Embryonic facial prominence (tissue), 1 donor: ENCODE measurements at regions not wholly inside any gene's neighbourhood (a gene's known extent, or its start where the extent isn't known, plus 50 kb on each side); places are given as distances from the start of the nearest gene placed in this dataset.
"Not testable (repeated sequence)": the region's sequence is repeated elsewhere in the genome, so short reads cannot be mapped to it uniquely, and the experiment has no call there.

Experiments used
- DNase-seq: peaks from one replicate; pipeline ENCODE4 v3.0.0-alpha.2; 2016; ENCODE audit errors: extremely low spot score

GRCh38 chr3:25945836-25946235 lies 155.9 kb downstream of the OXSM start:
- DNase-seq = no peak

- DNase-seq = no peak
Measured at GRCh38 chr3:25952133-25952532, 162.2 kb downstream of the OXSM start.

DNA sequence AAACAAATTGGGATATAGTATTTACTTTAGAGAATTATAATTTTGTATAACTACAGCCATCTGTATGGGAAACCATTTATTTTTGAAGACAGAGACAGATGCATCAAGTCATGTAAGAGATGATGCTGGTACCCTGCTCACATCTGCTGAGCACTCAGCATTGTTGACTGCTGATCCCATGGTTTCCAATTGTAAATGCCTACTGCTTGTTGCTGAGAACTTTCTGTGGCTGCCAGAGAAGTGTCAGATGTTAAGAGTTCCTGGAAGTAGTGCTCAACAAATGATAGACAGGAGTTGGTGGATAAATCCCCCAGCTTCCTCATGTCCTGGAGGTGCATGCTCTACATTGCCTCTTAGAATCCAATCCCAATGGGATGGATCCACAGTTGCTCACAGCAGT lies 167.1 kb downstream of the OXSM start:
- DNase-seq = no peak

DNA sequence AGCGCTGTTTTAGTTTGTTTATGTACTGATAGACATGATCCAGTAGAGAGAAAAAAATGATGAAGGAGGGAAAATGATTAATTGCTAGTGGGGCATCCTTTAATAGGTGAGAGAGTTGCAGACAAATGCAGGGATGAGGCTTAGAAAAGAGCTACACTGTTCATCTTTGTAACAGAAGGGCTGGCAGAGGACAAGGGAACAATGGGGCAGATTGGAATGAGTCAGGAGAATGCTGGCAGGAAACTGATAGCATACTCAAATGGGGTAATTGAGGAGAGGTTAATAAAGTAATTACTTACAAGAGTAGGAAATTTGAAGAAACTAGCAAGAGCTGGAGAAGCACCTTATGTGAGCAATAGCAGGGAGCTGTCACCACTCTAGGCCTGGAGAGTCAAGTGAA lies 170.9 kb downstream of the OXSM start:
- DNase-seq = no peak

- DNase-seq = no peak
Measured at GRCh38 chr3:25962255-25962654, 172.4 kb downstream of the OXSM start.

- DNase-seq = no peak
Measured at GRCh38 chr3:25964141-25964540, 174.3 kb downstream of the OXSM start.

DNA sequence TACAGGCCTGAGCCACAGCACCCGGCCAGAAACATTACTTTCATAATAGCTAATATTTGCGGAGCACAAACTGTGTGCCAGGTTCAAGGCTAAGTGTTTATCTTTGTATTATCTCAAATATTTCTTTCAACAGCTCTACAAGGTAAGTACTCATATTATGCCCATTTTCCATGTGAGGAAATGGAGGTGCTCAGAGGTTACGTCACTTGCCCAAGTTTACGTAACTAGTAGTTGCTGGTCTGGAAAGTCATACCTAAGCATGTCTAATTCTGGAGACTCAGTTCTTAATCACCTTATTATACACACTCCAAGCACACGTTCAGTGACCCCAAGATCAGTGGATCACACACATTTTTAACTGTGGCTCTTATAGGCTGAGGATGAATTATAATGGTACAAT lies 177.5 kb downstream of the OXSM start:
- DNase-seq = no peak

DNA sequence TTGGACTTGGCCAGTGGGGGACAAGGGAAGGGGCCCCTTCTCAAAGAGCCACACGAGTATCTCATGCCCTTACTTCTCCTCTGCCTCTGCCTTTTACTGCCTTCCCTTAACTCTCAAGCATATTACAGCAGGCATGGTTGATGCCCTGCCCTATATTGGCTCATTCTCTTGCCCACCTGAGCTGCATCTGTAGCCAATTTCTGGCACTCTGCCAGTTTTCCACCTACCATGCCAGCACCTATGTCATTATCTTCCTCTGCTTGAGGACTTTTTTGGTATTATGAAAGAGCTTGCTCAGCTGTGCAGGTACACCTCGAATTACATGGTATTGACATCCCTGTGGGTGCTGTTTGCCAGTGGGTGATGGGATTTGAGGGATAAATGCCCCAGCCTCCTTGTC lies 181.8 kb downstream of the OXSM start:
- DNase-seq = no peak

DNA sequence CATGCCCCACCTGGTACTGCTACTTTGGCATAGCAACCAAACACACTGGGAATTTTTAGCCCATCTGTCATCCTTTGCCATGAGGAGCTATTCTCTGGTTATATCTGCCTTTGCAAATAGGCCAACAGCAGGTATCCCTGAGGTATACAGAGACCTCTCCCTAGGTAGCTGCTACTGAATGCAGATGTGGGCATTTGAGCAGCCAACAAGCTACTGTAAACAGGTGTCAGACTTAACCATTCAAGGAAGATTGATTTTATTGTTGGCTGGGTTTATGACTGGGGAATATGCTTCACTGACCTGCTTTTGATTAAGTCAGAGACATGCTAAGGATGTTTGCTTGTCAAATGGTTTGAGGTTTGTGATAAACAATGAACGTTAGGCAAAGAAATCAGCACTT lies 183.2 kb downstream of the OXSM start:
- no peak for DNase-seq

- no peak for DNase-seq
Measured at GRCh38 chr3:25982756-25983155, 192.9 kb downstream of the OXSM start.

- no peak for DNase-seq
Measured at GRCh38 chr3:25985621-25986020, 195.7 kb downstream of the OXSM start.

GRCh38 chr3:25992606-25993005 lies 202.7 kb downstream of the OXSM start:
- DNase-seq = no peak

DNA sequence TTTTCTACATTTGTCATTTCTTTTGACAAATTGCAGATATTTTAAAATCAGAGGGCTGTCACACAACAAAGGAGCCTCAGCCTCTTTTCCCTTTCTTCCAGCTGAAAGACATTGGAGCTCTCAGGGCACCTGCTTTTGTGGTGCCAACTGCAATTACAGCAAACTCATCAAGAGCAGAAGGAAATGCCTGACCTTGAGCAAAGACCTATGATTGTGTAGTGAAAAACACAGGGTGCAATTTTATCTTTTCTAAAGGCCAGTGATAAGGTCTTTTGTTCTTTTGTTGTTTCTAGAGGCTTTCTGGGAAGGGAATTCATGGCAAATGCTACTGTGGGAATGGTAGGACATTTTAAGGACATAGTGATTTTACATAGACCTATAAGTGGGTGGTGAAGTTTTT lies 214.3 kb downstream of the OXSM start:
- no peak for DNase-seq

GRCh38 chr3:26011276-26011675 lies 221.4 kb downstream of the OXSM start:
- DNase-seq = no peak

- DNase-seq = no peak
Measured at GRCh38 chr3:26012241-26012745, 222.4 kb downstream of the OXSM start.

DNA sequence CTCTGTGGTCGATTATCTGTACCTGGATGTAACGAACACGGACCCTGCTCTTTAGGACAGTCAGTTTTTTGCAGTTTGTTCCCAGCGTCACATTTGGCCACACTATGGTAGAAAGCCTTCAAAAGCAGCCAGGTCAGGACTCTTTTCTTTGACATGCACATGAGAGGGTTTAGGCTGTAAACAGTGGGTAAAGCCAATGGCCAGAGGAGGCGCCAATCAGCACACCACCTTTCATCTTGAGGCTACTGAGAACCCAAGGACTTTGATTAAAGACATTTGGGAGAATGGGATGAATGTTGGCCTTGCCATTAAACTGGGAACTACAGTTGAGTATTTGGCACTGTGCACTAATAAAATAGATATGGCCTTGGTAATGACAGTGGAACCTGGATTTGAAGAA lies 225.9 kb downstream of the OXSM start:
- no peak for DNase-seq

- DNase-seq = no peak
Measured at GRCh38 chr3:26018889-26019288, 229.0 kb downstream of the OXSM start.

DNA sequence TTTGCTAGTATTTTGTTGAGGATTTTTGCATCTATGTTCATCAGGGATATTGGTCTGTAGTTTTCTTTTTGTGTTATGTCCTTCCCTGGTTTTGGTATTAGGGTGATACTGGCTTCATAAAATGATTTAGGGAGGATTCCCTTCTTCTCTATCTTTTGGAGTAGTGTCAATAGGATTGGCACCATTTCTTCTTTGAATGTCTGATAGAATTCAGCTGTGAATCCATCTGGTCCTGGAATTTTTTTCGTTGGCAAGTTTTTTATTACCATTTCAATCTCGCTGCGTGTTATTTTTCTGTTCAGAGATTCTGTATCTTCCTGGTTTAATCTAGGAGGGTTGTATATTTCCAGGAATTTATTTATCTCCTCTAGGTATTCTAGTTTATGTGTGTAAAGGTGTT lies 234.3 kb downstream of the OXSM start:
- DNase-seq = not testable (repeated sequence)

DNA sequence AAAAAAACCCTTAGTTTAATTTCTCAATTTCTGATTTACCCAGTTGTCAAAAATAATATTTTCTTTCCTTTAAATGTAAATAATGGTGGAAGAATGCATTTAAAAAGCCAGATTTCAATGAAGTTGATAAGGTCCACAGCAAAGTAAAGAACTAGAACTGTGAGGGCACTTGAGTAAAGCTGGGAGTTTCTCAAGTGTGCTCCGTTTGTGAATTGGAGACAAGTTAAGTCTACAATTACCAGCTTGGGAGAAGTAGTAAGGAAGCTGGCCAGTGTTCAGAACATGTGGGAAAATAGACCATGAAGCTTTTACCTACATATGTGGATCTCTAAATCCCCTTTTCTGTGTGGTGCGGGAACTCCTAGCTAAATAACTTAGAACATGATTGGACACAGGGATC lies 239.4 kb downstream of the OXSM start:
- no peak for DNase-seq

DNA sequence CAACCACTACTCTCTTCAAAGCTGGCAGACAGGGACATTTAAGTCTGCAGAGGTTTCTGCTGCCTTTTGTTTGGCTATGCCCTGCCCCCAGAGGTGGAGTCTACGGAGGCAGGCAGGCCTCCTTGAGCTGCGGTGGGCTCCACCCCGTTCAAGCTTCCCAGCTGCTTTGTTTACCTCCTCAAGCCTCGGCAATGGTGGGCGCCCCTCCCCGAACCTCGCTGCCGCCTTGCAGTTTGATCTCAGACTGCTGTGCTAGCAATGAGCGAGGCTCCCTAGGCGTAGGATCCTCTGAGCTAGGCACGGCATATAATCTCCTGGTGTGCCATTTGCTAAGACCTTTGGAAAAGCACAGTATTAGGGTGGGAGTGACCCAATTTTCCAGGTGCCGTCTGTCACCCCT lies 252.2 kb downstream of the OXSM start:
- not testable (repeated sequence) for DNase-seq

- no peak for DNase-seq
Measured at GRCh38 chr3:26049951-26050350, 260.1 kb downstream of the OXSM start.

DNA sequence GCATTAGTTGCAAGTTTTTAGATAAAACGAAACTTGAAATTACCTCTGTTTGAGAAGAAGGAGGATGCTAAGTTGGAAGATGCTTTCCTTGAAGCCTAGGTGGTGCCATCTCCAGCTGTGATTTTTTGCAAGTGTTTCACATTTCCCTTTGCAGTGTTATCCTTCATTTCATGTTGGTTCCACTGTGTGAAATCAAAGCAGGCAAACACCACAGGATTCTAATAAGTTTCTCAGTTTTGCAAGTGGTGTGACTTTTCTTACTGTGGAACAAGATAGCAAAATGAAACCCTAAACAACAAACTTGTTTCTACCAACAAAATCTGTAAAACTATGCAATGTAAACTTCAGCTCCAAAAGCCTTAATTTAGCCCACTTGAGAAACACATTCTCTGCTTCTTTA lies 260.9 kb downstream of the OXSM start:
- no peak for DNase-seq

GRCh38 chr3:26058901-26059321 lies 269.0 kb downstream of the OXSM start:
- DNase-seq = peak; percentile 69

DNA sequence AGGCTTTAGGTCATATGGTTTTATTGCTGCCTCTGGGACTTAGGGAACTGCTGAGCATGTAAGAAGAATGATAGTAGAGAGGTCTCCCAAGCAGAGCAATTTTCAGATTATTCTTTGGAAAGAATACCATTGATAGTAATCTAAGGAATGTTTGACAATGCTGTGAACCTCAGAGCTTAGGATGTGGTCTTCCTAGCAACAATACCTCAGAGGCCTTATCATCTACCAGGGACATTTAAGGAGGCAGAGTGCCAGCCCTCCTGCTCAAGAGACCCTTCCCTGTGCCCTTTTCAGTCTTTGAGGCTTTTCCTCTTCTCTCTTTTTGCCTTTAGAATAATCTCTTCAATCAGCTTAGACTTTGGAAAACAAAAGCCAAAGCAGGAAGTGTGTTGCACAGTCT lies 272.1 kb downstream of the OXSM start:
- no peak for DNase-seq

- DNase-seq = no peak
Measured at GRCh38 chr3:26064297-26064696, 274.4 kb downstream of the OXSM start.
